ENCODE measurements at regions not wholly inside any gene's neighbourhood (a gene's known extent, or its start where the extent isn't known, plus 50 kb on each side); places are given as distances from the start of the nearest gene placed in this dataset.
"Not testable (repeated sequence)": the region's sequence is repeated elsewhere in the genome, so short reads cannot be mapped to it uniquely, and the experiment has no call there.

GRCh38 chr2:234391625-234392024 lies 105.3 kb downstream of the ARL4C start:
- Histone ChIP-seq H4K20me1 (ENCODE audit: insufficient read depth, low read length) (no peaks in the 10 kb centered on the region), H3K36me3 (ENCODE audit: insufficient read depth, low read length) (no peaks in the 10 kb centered on the region), H3K27ac (ENCODE audit: low read depth, low read length, poor library complexity, severe bottlenecking) (no peak overlapping the region), H3K9me3 (ENCODE audit: low read length) (no peaks in the 10 kb centered on the region), H3F3A (ENCODE audit: insufficient read depth, low read length) (no peaks in the 10 kb centered on the region), H3K4me3 (ENCODE audit: low read depth, low read length, poor library complexity, severe bottlenecking) (no peak overlapping the region), H3K4me1 (ENCODE audit: insufficient read depth, low read length, severe bottlenecking) (no peaks in the 10 kb centered on the region), H2AFZ (ENCODE audit: low read length) (no peak overlapping the region), H3K79me2 (ENCODE audit: insufficient read depth, low read length) (no peaks in the 10 kb centered on the region), H3K27me3 (ENCODE audit: insufficient read depth, low read length) (no peaks in the 10 kb centered on the region), H3K9ac (ENCODE audit: low read length) (no peak overlapping the region), H3K9me2 (ENCODE audit: low read depth, low read length) (no peaks in the 10 kb centered on the region), H3K4me2 (ENCODE audit: low read length) (no peak overlapping the region)
- no peak for TF ChIP-seq CTCF (IDR thresholded peaks at IDR 0.05; ENCODE audit: low read length)
- TF ChIP-seq EZH2 (IDR thresholded peaks at IDR 0.05; ENCODE audit: borderline replicate concordance, low read length): no peak

GRCh38 chr2:234389661-234390060 lies 107.2 kb downstream of the ARL4C start:
- not testable (repeated sequence) for H3K79me2 ChIP-seq (ENCODE audit: insufficient read depth, low read length); H2AFZ ChIP-seq (ENCODE audit: low read length); H3K27ac ChIP-seq (ENCODE audit: low read depth, low read length, poor library complexity, severe bottlenecking); H3K9me2 ChIP-seq (ENCODE audit: low read depth, low read length); H3K9me3 ChIP-seq (ENCODE audit: low read length); H3K9ac ChIP-seq (ENCODE audit: low read length); H3K4me1 ChIP-seq (ENCODE audit: insufficient read depth, low read length, severe bottlenecking); H3K36me3 ChIP-seq (ENCODE audit: insufficient read depth, low read length); H3K4me3 ChIP-seq (ENCODE audit: low read depth, low read length, poor library complexity, severe bottlenecking); H4K20me1 ChIP-seq (ENCODE audit: insufficient read depth, low read length); H3K27me3 ChIP-seq (ENCODE audit: insufficient read depth, low read length); H3K4me2 ChIP-seq (ENCODE audit: low read length); H3F3A ChIP-seq (ENCODE audit: insufficient read depth, low read length)

GRCh38 chr2:234388591-234388990 lies 108.3 kb downstream of the ARL4C start:
- no peaks in the 10 kb centered on the region for H3K27me3 ChIP-seq (ENCODE audit: insufficient read depth, low read length)
- H4K20me1 ChIP-seq (ENCODE audit: insufficient read depth, low read length): no peaks in the 10 kb centered on the region
- H3K27ac ChIP-seq (ENCODE audit: low read depth, low read length, poor library complexity, severe bottlenecking): no peak overlapping the region
- H3K4me2 ChIP-seq (ENCODE audit: low read length): no peak overlapping the region
- H3K79me2 ChIP-seq (ENCODE audit: insufficient read depth, low read length): no peaks in the 10 kb centered on the region
- no peak overlapping the region for H3K9ac ChIP-seq (ENCODE audit: low read length)
- H3K4me1 ChIP-seq (ENCODE audit: insufficient read depth, low read length, severe bottlenecking): no peaks in the 10 kb centered on the region
- no peaks in the 10 kb centered on the region for H3K36me3 ChIP-seq (ENCODE audit: insufficient read depth, low read length)
- H3K9me3 ChIP-seq (ENCODE audit: low read length): no peaks in the 10 kb centered on the region
- H3F3A ChIP-seq (ENCODE audit: insufficient read depth, low read length): no peaks in the 10 kb centered on the region
- H2AFZ ChIP-seq (ENCODE audit: low read length): no peak overlapping the region
- no peaks in the 10 kb centered on the region for H3K9me2 ChIP-seq (ENCODE audit: low read depth, low read length)
- TF ChIP-seq CTCF (IDR thresholded peaks at IDR 0.05; ENCODE audit: low read length) (no peak), EZH2 (IDR thresholded peaks at IDR 0.05; ENCODE audit: borderline replicate concordance, low read length) (no peak)
- no peak overlapping the region for H3K4me3 ChIP-seq (ENCODE audit: low read depth, low read length, poor library complexity, severe bottlenecking)

- H3K4me1 ChIP-seq (ENCODE audit: insufficient read depth, low read length, severe bottlenecking): no peaks in the 10 kb centered on the region
- no peak overlapping the region for H3K4me2 ChIP-seq (ENCODE audit: low read length)
- no peak overlapping the region for H3K4me3 ChIP-seq (ENCODE audit: low read depth, low read length, poor library complexity, severe bottlenecking)
- H3K27ac ChIP-seq (ENCODE audit: low read depth, low read length, poor library complexity, severe bottlenecking): no peak overlapping the region
- no peak for TF ChIP-seq CTCF (IDR thresholded peaks at IDR 0.05; ENCODE audit: low read length)
- TF ChIP-seq EZH2 (IDR thresholded peaks at IDR 0.05; ENCODE audit: borderline replicate concordance, low read length): no peak
- no peak overlapping the region for H3K9ac ChIP-seq (ENCODE audit: low read length)
- H4K20me1 ChIP-seq (ENCODE audit: insufficient read depth, low read length): no peaks in the 10 kb centered on the region
- no peaks in the 10 kb centered on the region for H3F3A ChIP-seq (ENCODE audit: insufficient read depth, low read length)
- H2AFZ ChIP-seq (ENCODE audit: low read length): no peak overlapping the region
- H3K9me3 ChIP-seq (ENCODE audit: low read length): no peaks in the 10 kb centered on the region
- no peaks in the 10 kb centered on the region for H3K36me3 ChIP-seq (ENCODE audit: insufficient read depth, low read length)
- no peaks in the 10 kb centered on the region for H3K27me3 ChIP-seq (ENCODE audit: insufficient read depth, low read length)
- no peaks in the 10 kb centered on the region for H3K79me2 ChIP-seq (ENCODE audit: insufficient read depth, low read length)
- H3K9me2 ChIP-seq (ENCODE audit: low read depth, low read length): no peaks in the 10 kb centered on the region
These were observed 109.9 kb downstream of the ARL4C start for GRCh38 chr2:234386971-234387370.
